HG03097 (cell line): ENCODE measurements at regions not wholly inside any gene's neighbourhood (a gene's known extent, or its start where the extent isn't known, plus 50 kb on each side); places are given as distances from the start of the nearest gene placed in this dataset.

Source experiments
- ATAC-seq: cut with Tn5 transposase; IDR thresholded peaks from one replicate; pipeline ENCODE4 v1.9.1; 2021; ENCODE audit not compliant: unreplicated experiment, low FRiP score

- no peak for ATAC-seq
Measured at GRCh38 chr10:113454341-113455061, 98.4 kb upstream of the HABP2 start.

DNA sequence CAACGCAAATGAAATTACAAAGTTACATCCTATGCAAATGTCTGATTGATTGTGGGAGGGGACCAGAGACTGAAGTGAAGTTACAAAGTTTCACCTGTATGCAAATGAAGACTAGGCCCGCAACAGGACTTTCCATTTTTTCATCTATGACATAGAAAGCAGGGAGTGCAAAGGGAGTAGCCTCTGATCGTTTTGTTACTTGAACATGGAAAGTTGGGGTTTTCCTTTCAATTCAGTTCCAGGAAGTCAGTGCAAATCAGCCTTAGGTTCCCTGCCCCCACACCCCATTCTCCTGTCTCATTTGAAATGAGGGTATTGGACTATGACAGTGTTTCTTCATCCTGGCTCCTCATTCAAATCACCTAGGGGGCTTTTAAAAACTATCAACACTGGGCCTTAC is 96.9 kb upstream of the HABP2 start:
- no peak for ATAC-seq

GRCh38 chr10:113456741-113457140 is 96.1 kb upstream of the HABP2 start:
- ATAC-seq, result no peak

GRCh38 chr10:113457408-113457807 is 95.4 kb upstream of the HABP2 start:
- no peak for ATAC-seq

DNA sequence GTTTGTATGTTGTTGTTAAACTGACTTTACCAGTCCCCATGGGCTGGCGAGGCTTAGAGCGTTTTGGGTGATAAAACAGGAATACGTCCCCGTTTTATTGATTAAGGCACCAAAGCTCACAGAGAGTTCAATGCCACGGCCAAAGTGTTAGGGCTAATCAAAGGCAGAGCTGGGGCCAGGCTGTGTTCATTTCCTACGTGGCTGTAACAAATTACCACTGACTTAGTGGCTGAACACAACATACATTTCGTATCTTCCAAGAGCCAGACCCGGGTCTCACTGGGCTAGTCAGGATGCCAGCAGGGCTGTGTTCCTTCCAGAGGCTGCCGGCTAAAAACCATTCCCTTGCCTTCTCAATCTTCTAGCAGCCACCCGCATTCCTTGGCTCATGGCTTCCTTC is 94.4 kb upstream of the HABP2 start:
- ATAC-seq, result no peak

- ATAC-seq, result no peak
Measured at GRCh38 chr10:113458944-113459343, 93.9 kb upstream of the HABP2 start.

DNA sequence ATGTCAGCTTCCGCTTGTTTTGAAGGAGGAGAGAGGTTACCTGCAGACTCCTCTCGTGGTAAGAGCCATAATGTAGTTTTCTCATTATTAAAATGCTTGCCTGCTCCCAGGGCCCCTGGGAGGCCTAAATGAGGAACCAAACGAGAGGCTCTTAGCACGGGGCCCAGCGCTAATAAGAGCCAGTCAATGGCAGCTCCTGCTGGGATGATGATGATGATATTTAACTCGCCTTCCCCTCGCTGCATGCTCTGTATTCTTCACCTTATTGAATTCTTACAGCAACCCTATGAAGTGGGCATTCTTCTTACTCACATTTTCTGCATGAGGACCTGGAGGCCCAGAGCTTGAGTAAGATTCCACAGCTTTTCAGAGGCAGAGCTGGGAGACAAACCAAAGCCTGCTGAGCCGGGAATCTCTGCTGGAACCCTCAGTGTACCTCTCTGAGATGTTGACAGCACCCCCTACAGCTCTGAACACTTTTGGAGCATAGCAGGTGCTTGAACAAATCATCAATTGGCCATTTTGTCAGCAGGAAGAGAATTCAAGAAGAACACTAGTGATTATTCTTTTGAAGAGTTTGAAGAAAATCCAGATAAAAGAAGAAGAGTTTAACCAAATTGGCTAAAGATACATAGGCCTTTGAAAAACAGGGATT is 93.1 kb upstream of the HABP2 start:
- no peak for ATAC-seq

DNA sequence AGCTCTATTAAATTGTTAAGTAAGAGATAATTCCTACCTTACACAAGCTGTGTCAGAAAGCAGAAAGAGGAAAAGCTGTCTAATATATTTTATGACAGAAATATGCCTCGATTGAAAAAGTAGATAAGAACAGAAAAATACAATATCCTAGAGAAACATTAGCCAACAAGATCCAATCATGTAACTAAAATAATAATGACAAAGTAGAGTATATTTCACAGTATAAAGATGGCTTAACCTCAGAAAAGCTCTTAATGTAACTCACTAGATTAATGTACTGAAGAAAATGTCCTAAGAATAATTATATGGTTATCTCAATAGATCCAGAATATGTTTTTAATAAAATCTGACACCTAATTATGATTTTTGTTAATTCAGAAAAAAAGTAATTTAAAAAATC is 89.8 kb upstream of the HABP2 start:
- no peak for ATAC-seq

DNA sequence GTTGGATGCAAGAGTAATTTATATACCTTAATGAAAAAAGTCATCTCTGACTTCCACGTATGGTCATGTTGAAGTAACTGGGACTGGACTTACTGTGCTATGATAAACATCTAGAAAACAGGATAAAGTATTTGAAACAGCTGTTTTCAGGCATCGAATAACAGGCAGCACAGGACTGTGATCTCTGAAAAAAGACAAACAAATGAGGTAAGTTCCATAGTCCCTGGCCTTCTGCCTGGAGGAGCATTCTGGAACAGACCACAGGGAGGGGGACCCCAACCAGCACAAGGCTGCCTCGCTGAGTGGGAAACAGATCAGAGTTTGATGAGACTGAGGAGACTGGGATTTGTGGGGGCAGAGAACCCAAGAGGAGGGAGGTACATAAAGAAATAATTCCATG is 89.1 kb upstream of the HABP2 start:
- no peak for ATAC-seq

- ATAC-seq, result no peak
Measured at GRCh38 chr10:113469796-113470195, 83.1 kb upstream of the HABP2 start.

DNA sequence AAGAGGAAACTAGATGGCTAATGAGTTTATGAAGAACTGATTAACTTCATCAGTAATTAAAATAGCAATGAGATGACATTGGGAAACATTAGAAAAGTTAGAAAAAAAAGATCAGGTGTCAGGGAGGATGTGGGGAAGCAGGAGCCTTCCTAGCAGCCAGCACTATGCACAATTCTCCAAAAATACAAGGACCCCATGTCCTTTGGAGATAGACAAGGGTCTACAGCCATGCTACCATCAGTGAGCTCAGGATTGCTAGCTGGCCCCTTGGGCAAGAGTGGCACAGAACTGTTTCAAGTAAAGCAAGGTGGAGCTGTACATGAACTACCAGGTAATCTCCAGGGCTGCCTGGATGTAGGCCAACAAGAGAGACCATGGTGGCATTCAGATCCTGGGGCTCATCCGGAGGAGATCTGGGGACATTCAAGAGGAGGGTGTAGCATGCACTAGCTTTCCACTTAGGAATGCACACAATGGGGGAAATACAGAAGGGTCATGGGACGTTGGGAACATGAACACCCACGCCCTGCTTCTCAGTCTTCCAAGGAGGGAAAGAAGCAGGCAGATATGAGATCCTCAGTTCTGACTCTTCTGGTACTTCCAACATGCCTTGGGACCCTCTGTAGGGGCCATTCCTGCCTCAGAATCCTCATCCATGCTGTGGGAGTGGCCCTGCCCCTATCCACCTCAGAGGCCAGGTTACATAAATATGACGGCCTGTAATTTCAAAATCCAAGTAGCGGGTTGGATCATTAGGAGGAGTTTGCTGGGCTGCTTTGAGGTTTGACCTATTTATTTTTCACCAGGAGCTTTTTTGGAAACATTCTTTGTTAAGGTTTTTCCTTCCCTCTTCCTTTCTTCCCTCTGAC is 82.2 kb upstream of the HABP2 start:
- no peak for ATAC-seq

- ATAC-seq, result no peak
Measured at GRCh38 chr10:113471241-113471996, 81.4 kb upstream of the HABP2 start.

DNA sequence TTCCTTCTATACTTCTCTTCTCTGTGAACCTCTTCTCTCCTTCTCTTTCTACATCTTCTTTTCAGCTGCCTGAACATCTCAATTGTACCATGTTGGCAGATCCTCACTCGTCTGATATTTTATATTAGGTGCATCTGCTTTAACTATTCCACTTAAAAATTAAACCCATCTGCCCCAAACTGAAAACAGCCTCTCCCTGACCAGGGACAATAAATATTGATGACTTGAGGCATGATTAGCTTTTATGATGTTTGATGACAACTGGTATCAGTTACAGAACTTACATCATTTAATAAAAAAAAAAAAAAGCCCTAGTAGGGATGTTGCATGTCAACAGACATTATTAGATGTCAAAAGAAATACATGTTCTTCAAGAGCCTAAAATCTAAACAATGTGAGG is 79.8 kb upstream of the HABP2 start:
- no peak for ATAC-seq

GRCh38 chr10:113473851-113474250 is 79.0 kb upstream of the HABP2 start:
- ATAC-seq, result no peak

- ATAC-seq, result no peak
Measured at GRCh38 chr10:113474752-113475151, 78.1 kb upstream of the HABP2 start.

DNA sequence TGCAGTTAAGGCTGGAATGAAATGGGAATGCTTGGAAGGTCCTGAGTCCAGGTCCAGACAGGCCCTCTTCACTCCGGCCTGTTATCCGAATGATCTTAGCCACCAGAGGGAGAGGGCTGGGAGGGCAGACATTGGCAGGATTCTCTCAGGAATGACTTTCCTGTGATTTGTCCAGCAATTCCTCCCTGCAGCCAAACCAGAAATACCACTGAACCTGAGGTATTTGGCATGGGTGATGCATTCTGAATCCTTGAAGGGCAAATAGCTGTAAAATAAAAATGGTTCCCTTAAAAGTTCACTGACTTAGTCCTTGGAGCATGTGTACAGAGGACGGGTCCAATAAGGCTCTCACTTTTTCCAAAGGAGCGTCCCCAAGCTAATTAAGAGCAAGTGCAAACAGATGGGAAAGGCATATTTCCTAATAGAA is 77.5 kb upstream of the HABP2 start:
- ATAC-seq, result no peak

DNA sequence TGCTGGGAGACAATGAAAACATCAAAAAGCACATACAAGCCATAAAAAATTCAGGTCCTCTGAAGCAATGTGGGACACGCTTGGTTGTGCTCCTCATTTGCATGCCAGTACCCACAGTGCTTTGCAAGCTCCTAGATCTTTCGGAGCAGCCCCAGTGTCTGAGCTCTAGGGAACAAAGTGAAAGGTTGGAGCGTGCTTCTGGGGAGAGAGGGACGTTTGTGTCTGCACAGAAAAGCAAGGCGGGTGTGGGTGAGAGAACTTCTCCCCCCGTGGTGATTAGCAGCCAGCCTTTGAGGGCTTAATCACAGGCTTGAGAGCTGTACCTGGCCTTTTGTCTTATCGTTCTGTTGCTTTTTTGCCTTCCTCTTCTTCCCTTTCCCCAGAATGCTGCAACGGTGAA is 76.7 kb upstream of the HABP2 start:
- ATAC-seq, result no peak

GRCh38 chr10:113476673-113477072 is 76.2 kb upstream of the HABP2 start:
- ATAC-seq, result no peak

- no peak for ATAC-seq
Measured at GRCh38 chr10:113477451-113477850, 75.4 kb upstream of the HABP2 start.

DNA sequence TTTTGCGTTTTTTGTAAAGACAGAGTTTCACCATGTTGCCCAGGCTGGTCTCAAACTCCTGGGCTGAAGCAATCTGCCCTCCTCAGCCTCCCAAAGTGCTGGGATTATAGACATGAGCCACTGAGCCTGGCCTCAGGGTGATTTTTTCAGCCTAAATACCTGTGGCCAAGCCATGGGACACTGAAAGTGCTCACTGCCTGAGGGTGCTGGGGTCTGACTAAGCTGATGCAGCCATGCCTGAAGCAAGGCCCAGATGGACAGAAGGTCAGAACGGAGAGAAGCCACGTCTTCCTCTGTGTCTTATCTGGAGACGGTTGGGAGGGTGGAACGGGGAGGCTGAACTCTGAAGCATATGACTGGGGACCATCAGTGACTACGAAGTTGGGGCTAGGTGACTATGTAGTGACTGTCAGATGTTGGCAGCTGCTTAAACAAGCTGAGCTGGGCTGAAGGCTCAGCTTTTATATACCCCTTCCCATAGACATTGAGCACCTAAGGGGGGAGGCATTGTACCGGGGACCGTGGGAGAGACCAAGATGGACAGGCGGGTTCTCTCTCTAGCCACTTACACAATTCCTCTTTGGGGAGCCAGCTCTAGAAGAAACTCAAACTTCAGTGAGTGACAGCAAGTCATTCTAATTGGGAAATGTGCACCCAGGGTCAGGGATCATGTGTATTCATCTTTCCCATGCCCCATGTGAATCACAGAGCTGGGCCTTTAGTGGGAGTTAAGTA is 73.3 kb upstream of the HABP2 start:
- ATAC-seq, result no peak
